HepG2 (cell line): ENCODE measurements at regions not wholly inside any gene's neighbourhood (a gene's known extent, or its start where the extent isn't known, plus 50 kb on each side); places are given as distances from the start of the nearest gene placed in this dataset.

Experiments
- ATAC-seq: fragments of 200-7000 bp; cut with Tn5 transposase; 3 replicates; pipeline ENCODE4 v1.9.1; 2020; ENCODE audit warnings: mild to moderate bottlenecking, moderate library complexity
- BruUV-seq: library from RNA; stranded (reverse); fragments of 400-500 nt; replicated peaks from 2 replicates; lab custom pipeline; 2021; lab: Mats Ljungman, UMichigan
- CTCF ChIA-PET: fragments of 300-600 bp; formaldehyde crosslinking; extraction: SDS; loops from one replicate; lab custom pipeline; 2021; ENCODE audit warnings: low total read pairs, inconsistent platforms, low intra/inter-chr PET ratio; lab: Yijun Ruan, JAX
- POLR2A ChIA-PET: fragments of 350-600 bp; sonication (Branson Sonifier 250); formaldehyde crosslinking; loops from one replicate; lab custom pipeline; 2020; ENCODE audit warnings: antibody characterized with exemption, inconsistent platforms; lab: Yijun Ruan, JAX
- DNase-seq: peaks from one replicate; pipeline ENCODE4 v3.0.0-alpha.2; 2015; ENCODE audit warnings: low spot score
- FAIRE-seq: peaks from 3 replicates; lab custom pipeline; 2011; peaks lifted over from hg19 to GRCh38; lab: Jason Lieb, UNC
- H2AFZ ChIP-seq: one replicate; pipeline ENCODE4 v1.6.1; 2011; ENCODE audit warnings: low read length, inconsistent platforms
- H3K27ac ChIP-seq: fragments of 300-600 bp; 3 replicates; pipeline ENCODE4 v1.8.0; 2011; ENCODE audit warnings: mixed run types, mild to moderate bottlenecking, mixed read lengths, low read length, inconsistent platforms; ENCODE audit not compliant: insufficient read depth; ENCODE audit errors: extremely low read length
- H3K27me3 ChIP-seq, 2 experiments: fragments of 200-600 bp in 1 of 2; 2 replicates in 1 of 2; 3 replicates in 1 of 2; pipeline versions ENCODE4 v1.6.0 to v1.8.0; 2011; ENCODE audit warnings: low read length in 2 of 2, mild to moderate bottlenecking in 2 of 2, moderate library complexity in 2 of 2, inconsistent platforms in 1 of 2; ENCODE audit not compliant: insufficient read depth in 2 of 2, control insufficient read depth in 1 of 2
- H3K36me3 ChIP-seq, 2 experiments: fragments of 200-600 bp in 1 of 2; replicated peaks in 1 of 2; 2 replicates in 1 of 2; 3 replicates in 1 of 2; pipeline versions ENCODE4 v1.5.1 to v1.8.0; 2011; ENCODE audit warnings: low read length in 2 of 2, inconsistent platforms in 1 of 2; ENCODE audit not compliant: insufficient read depth in 2 of 2, control insufficient read depth in 1 of 2
- H3K4me1 ChIP-seq: 2 replicates; pipeline ENCODE4 v1.5.1; 2012; ENCODE audit warnings: low read length, inconsistent platforms; ENCODE audit not compliant: insufficient read depth
- H3K4me2 ChIP-seq: 2 replicates; pipeline ENCODE4 v1.6.0; 2011; ENCODE audit warnings: low read depth, low read length, inconsistent platforms
- H3K4me3 ChIP-seq, 3 experiments: fragments of 200-600 bp in 1 of 3; sonication (generic), shearing (Covaris generic) in 1 of 3; replicated peaks in 1 of 3; 2 replicates each; pipeline ENCODE4 v1.5.1; 2011 to 2016; ENCODE audit warnings: low read length in 3 of 3, inconsistent platforms in 2 of 3, low read depth in 2 of 3, mild to moderate bottlenecking in 2 of 3, control low read depth in 1 of 3, mixed read lengths in 1 of 3; ENCODE audit not compliant: insufficient read depth in 1 of 3
- H3K79me2 ChIP-seq: one replicate; pipeline ENCODE4 v1.6.1; 2011; ENCODE audit warnings: low read length, inconsistent platforms; ENCODE audit not compliant: insufficient read depth
- H3K9ac ChIP-seq: 2 replicates; pipeline ENCODE4 v1.6.0; 2011; ENCODE audit warnings: mild to moderate bottlenecking, low read depth, low read length, inconsistent platforms; ENCODE audit not compliant: insufficient read depth
- H3K9me3 ChIP-seq: 2 replicates; pipeline ENCODE4 v1.5.1; 2012; ENCODE audit warnings: mild to moderate bottlenecking, low read length
- H4K20me1 ChIP-seq: 2 replicates; pipeline ENCODE4 v1.6.0; 2011; ENCODE audit warnings: inconsistent platforms, mild to moderate bottlenecking, low read length, moderate library complexity; ENCODE audit not compliant: insufficient read depth
- LRRFIP1 ChIP-seq: sonication (generic); formaldehyde crosslinking; conservative IDR thresholded peaks from 2 replicates; pipeline ENCODE4 v1.4.0; 2020; ENCODE audit warnings: missing genetic modification reagents
- MED1 ChIP-seq: sonication (generic); formaldehyde crosslinking; IDR thresholded peaks from 2 replicates; pipeline ENCODE4 v1.4.0; 2020; ENCODE audit warnings: missing genetic modification reagents
- NR2C2 ChIP-seq: sonication (generic); formaldehyde crosslinking; IDR thresholded peaks from 2 replicates; pipeline ENCODE4 v1.4.0; 2020; ENCODE audit warnings: missing genetic modification reagents, mild to moderate bottlenecking, moderate library complexity, borderline replicate concordance
- SAP130 ChIP-seq: IDR thresholded peaks from 2 replicates; pipeline ENCODE4 v1.6.1; 2016; ENCODE audit warnings: low read depth
- ZNF225 ChIP-seq: sonication (generic); formaldehyde crosslinking; IDR thresholded peaks from 2 replicates; pipeline ENCODE4 v1.4.0; 2020; ENCODE audit warnings: mild to moderate bottlenecking, missing genetic modification reagents
- ZNF24 ChIP-seq: fragments of 450-650 bp; IDR thresholded peaks from 2 replicates; pipeline ENCODE4 v1.6.1; 2017; ENCODE audit warnings: antibody characterized with exemption, mild to moderate bottlenecking
- WGBS: methylation state at CpG from one replicate; pipeline ENCODE4 v1.1.6; 2017; ENCODE audit warnings: low lambda C conversion rate; 5-methylcytosine and 5-hydroxymethylcytosine counted together
- in situ Hi-C: cut with HindIII; loops from 2 replicates; pipeline ENCODE4 v1.10.0; 2017; ENCODE audit warnings: low pct_unique_long_range_greater_than_20kb; ENCODE audit not compliant: extremely low pct_ligation_motif_present
- intact Hi-C: fragments of 100-400 bp; cut with micrococcal nuclease; formaldehyde crosslinking; loops from one replicate; pipeline ENCODE4 v1.10.0; 2022; ENCODE audit not compliant: unreplicated experiment
- TF ChIP-seq, protein P1 (sequence below): sonication (generic); formaldehyde crosslinking; IDR thresholded peaks from 2 replicates; pipeline ENCODE4 v1.5.0; 2020; ENCODE audit warnings: mild to moderate bottlenecking, missing genetic modification reagents

DNA sequence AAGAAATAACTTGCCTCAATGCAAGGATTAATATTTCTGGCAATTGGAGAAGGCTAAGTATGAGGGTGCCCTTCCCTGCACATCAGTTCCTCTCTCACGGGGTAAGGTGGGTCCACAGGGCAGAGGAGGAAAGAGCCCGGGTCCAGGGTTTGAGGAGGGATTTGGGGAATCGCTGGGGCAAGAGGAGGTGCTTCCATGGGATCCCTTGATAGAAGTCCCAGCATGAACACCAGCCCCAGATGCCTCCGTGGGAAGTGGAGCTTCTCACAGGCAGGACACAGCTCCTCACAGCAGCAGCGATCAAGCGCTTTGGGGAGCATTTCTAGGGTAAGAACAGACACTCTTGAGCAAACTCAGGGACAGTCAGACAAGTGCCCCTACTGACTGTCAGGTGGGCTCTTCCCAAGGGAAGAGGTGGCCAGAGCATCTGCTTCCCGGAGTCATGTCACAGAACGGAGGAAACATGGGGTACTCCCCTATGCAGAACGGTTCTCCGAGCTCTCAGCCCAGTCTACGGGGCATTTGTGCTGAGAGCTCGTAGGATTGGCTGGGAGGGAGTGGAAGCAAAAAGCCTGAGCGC, 218.9 kb upstream of the ARL4C start:
- H3K4me1 ChIP-seq, result peaks cover 23% of the 10 kb centered on the region
- intact Hi-C loops (no loop called here), in situ Hi-C loops (no loop called here)
- H2AFZ ChIP-seq, result no peak overlapping the region
- no peak for TF ChIP-seq ZNF225 (CRISPR knock-in tag)
- TF ChIP-seq, protein P1, sequence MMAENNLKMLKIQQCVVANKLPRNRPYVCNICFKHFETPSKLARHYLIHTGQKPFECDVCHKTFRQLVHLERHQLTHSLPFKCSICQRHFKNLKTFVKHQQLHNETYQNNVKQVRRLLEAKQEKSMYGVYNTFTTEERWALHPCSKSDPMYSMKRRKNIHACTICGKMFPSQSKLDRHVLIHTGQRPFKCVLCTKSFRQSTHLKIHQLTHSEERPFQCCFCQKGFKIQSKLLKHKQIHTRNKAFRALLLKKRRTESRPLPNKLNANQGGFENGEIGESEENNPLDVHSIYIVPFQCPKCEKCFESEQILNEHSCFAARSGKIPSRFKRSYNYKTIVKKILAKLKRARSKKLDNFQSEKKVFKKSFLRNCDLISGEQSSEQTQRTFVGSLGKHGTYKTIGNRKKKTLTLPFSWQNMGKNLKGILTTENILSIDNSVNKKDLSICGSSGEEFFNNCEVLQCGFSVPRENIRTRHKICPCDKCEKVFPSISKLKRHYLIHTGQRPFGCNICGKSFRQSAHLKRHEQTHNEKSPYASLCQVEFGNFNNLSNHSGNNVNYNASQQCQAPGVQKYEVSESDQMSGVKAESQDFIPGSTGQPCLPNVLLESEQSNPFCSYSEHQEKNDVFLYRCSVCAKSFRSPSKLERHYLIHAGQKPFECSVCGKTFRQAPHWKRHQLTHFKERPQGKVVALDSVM (CRISPR knock-in tag), result no peak
- no peak for TF ChIP-seq NR2C2
- no peak for TF ChIP-seq ZNF24
- TF ChIP-seq LRRFIP1, result no peak
- no peak for TF ChIP-seq MED1 (CRISPR knock-in tag)
- TF ChIP-seq SAP130 (CRISPR knock-in tag), result no peak
- no peaks in the 10 kb centered on the region for H4K20me1 ChIP-seq
- H3K4me3 ChIP-seq, result no peak overlapping the region
- 92% methylated on average over 13 of the region's 13 CpGs for WGBS
- no peak overlapping the region for H3K4me2 ChIP-seq
- no peaks in the 10 kb centered on the region for H3K9me3 ChIP-seq
- CTCF ChIA-PET, result no interaction called here
- ATAC-seq (no peak), DNase-seq (no peak), FAIRE-seq (no peak)
- no peaks in the 10 kb centered on the region for H3K79me2 ChIP-seq
- no TSS peak for BruUV-seq
- POLR2A ChIA-PET, result no interaction called here
- no peaks in the 10 kb centered on the region for H3K36me3 ChIP-seq
- H3K9ac ChIP-seq, result no peak overlapping the region
- no peak overlapping the region for H3K27ac ChIP-seq
- H3K27me3 ChIP-seq, result no peaks in the 10 kb centered on the region
